NOMO-1 treated with dmso at 0.1 percent for 144 hours (cell line): ENCODE measurements at regions not wholly inside any gene's neighbourhood (a gene's known extent, or its start where the extent isn't known, plus 50 kb on each side); places are given as distances from the start of the nearest gene placed in this dataset.

Source experiments
- DNase-seq: peaks from one replicate; lab custom pipeline; 2025; ENCODE audit not compliant: unreplicated experiment; lab: John Stamatoyannopoulos, UW

- no peak for DNase-seq
Observed at GRCh38 chr13:69450245-69450644, 657.4 kb upstream of the ATXN8OS start.

- no peak for DNase-seq
Observed at GRCh38 chr13:69425235-69425634, 682.4 kb upstream of the ATXN8OS start.

GRCh38 chr13:69423844-69424243 is 683.8 kb upstream of the ATXN8OS start:
- DNase-seq: no peak

GRCh38 chr13:69418319-69418718 is 689.3 kb upstream of the ATXN8OS start:
- no peak for DNase-seq

GRCh38 chr13:69410761-69411160 is 696.9 kb upstream of the ATXN8OS start:
- DNase-seq: no peak

- DNase-seq: no peak
Observed at GRCh38 chr13:69391756-69392155, 715.9 kb upstream of the ATXN8OS start.

GRCh38 chr13:69389899-69390298 is 717.7 kb upstream of the ATXN8OS start:
- peak; percentile 6 for DNase-seq

- no peak for DNase-seq
Observed at GRCh38 chr13:69373747-69374425, 733.7 kb upstream of the ATXN8OS start.

- DNase-seq: no peak
Observed at GRCh38 chr13:69363360-69363759, 744.3 kb upstream of the ATXN8OS start.

- DNase-seq: no peak
Observed at GRCh38 chr13:69331245-69331644, 776.4 kb upstream of the ATXN8OS start.

GRCh38 chr13:69324090-69324886 is 783.3 kb upstream of the ATXN8OS start:
- no peak for DNase-seq

- DNase-seq: no peak
Observed at GRCh38 chr13:69319656-69320055, 788.0 kb upstream of the ATXN8OS start.

- DNase-seq: no peak
Observed at GRCh38 chr13:69315039-69315438, 792.6 kb upstream of the ATXN8OS start.

GRCh38 chr13:69306766-69307165 is 800.9 kb upstream of the ATXN8OS start:
- DNase-seq: no peak

GRCh38 chr13:69300131-69300530 is 807.5 kb upstream of the ATXN8OS start:
- no peak for DNase-seq

- DNase-seq: no peak
Observed at GRCh38 chr13:69296130-69296529, 811.5 kb upstream of the ATXN8OS start.

- DNase-seq: no peak
Observed at GRCh38 chr13:69292789-69293425, 814.7 kb upstream of the ATXN8OS start.

- DNase-seq: no peak
Observed at GRCh38 chr13:69291292-69291906, 816.2 kb upstream of the ATXN8OS start.

GRCh38 chr13:69288026-69288425 is 819.6 kb upstream of the ATXN8OS start:
- no peak for DNase-seq

GRCh38 chr13:69287050-69287698 is 820.5 kb upstream of the ATXN8OS start:
- no peak for DNase-seq

- DNase-seq: no peak
Observed at GRCh38 chr13:69283837-69284236, 823.8 kb upstream of the ATXN8OS start.
